GM21526 (cell line): ENCODE measurements at regions not wholly inside any gene's neighbourhood (a gene's known extent, or its start where the extent isn't known, plus 50 kb on each side); places are given as distances from the start of the nearest gene placed in this dataset.

Experiments used
- ATAC-seq: cut with Tn5 transposase; IDR thresholded peaks from one replicate; pipeline ENCODE4 v1.9.1; 2021; ENCODE audit warnings: moderate library complexity; ENCODE audit not compliant: unreplicated experiment, low FRiP score

GRCh38 chr1:78348496-78349284 lies 142.1 kb upstream of the PTGFR start:
- ATAC-seq = no peak

- no peak for ATAC-seq
These were observed 139.1 kb upstream of the PTGFR start for GRCh38 chr1:78351551-78352216.

GRCh38 chr1:78355656-78356055 lies 135.1 kb upstream of the PTGFR start:
- ATAC-seq = no peak

- ATAC-seq = no peak
These were observed 132.6 kb upstream of the PTGFR start for GRCh38 chr1:78358165-78358564.

GRCh38 chr1:78359666-78360065 lies 131.1 kb upstream of the PTGFR start:
- ATAC-seq = no peak

- ATAC-seq = no peak
These were observed 130.2 kb upstream of the PTGFR start for GRCh38 chr1:78360584-78360983.

- no peak for ATAC-seq
These were observed 123.1 kb upstream of the PTGFR start for GRCh38 chr1:78367700-78368099.

- ATAC-seq = no peak
These were observed 121.2 kb upstream of the PTGFR start for GRCh38 chr1:78369546-78369945.

- no peak for ATAC-seq
These were observed 120.4 kb upstream of the PTGFR start for GRCh38 chr1:78370356-78370755.

- no peak for ATAC-seq
These were observed 119.8 kb upstream of the PTGFR start for GRCh38 chr1:78370779-78371482.

- ATAC-seq = no peak
These were observed 117.1 kb upstream of the PTGFR start for GRCh38 chr1:78373676-78374075.

GRCh38 chr1:78375996-78376395 lies 114.8 kb upstream of the PTGFR start:
- ATAC-seq = no peak

GRCh38 chr1:78377356-78377928 lies 113.3 kb upstream of the PTGFR start:
- ATAC-seq = peak; percentile 79

- ATAC-seq = no peak
These were observed 106.9 kb upstream of the PTGFR start for GRCh38 chr1:78383923-78384322.

- peak; percentile 93 for ATAC-seq
These were observed 104.9 kb upstream of the PTGFR start for GRCh38 chr1:78385744-78386462.

GRCh38 chr1:78387201-78387600 lies 103.6 kb upstream of the PTGFR start:
- ATAC-seq = no peak

GRCh38 chr1:78387871-78388270 lies 102.9 kb upstream of the PTGFR start:
- ATAC-seq = no peak

GRCh38 chr1:78388275-78388674 lies 102.5 kb upstream of the PTGFR start:
- no peak for ATAC-seq

GRCh38 chr1:78401148-78401547 lies 89.6 kb upstream of the PTGFR start:
- no peak for ATAC-seq

- ATAC-seq = no peak
These were observed 82.6 kb upstream of the PTGFR start for GRCh38 chr1:78408192-78408591.

- ATAC-seq = no peak
These were observed 82.0 kb upstream of the PTGFR start for GRCh38 chr1:78408810-78409209.
